OCI-LY1 (cell line): ENCODE measurements at regions not wholly inside any gene's neighbourhood (a gene's known extent, or its start where the extent isn't known, plus 50 kb on each side); places are given as distances from the start of the nearest gene placed in this dataset.

Experiments used
- H2AFZ ChIP-seq: fragments of 200-600 bp; sonication (generic), shearing (Covaris generic); 2 replicates; pipeline ENCODE4 v1.6.0; 2014; ENCODE audit warnings: antibody characterized with exemption, mild to moderate bottlenecking, low read length
- H3F3A ChIP-seq: fragments of 200-600 bp; sonication (generic), shearing (Covaris generic); 2 replicates; pipeline ENCODE4 v1.6.0; 2014; ENCODE audit warnings: mild to moderate bottlenecking, antibody characterized with exemption, low read length, moderate library complexity; ENCODE audit not compliant: insufficient read depth
- H3K27ac ChIP-seq: fragments of 200-600 bp; sonication (generic); 2 replicates; pipeline ENCODE4 v1.5.1; 2014; ENCODE audit warnings: low read length, mixed run types, mild to moderate bottlenecking, low read depth; ENCODE audit not compliant: poor library complexity, severe bottlenecking
- H3K27me3 ChIP-seq: fragments of 200-600 bp; sonication (generic); 2 replicates; pipeline ENCODE4 v1.6.0; 2014; ENCODE audit warnings: antibody characterized with exemption, mild to moderate bottlenecking, low read length, moderate library complexity; ENCODE audit not compliant: insufficient read depth
- H3K36me3 ChIP-seq: fragments of 200-600 bp; sonication (generic); 2 replicates; pipeline ENCODE4 v1.6.1; 2014; ENCODE audit warnings: mild to moderate bottlenecking, antibody characterized with exemption, low read length, moderate library complexity, mixed read lengths; ENCODE audit not compliant: insufficient read depth
- H3K4me1 ChIP-seq: fragments of 200-600 bp; sonication (generic); 2 replicates; pipeline ENCODE4 v1.5.1; 2014; ENCODE audit warnings: mild to moderate bottlenecking, low read length, moderate library complexity; ENCODE audit not compliant: insufficient read depth, severe bottlenecking
- H3K4me2 ChIP-seq: fragments of 200-600 bp; sonication (generic), shearing (Covaris generic); 2 replicates; pipeline ENCODE4 v1.6.1; 2014; ENCODE audit warnings: low read length
- H3K4me3 ChIP-seq: fragments of 200-600 bp; sonication (generic); 2 replicates; pipeline ENCODE4 v1.5.1; 2014; ENCODE audit warnings: low read length, low read depth, mild to moderate bottlenecking, mixed read lengths; ENCODE audit not compliant: poor library complexity, severe bottlenecking
- H3K79me2 ChIP-seq: fragments of 200-600 bp; shearing (Covaris generic); 2 replicates; pipeline ENCODE4 v1.6.1; 2016; ENCODE audit warnings: mixed run types, low read length, mixed read lengths; ENCODE audit not compliant: insufficient read depth
- H3K9ac ChIP-seq: fragments of 200-600 bp; sonication (generic), shearing (Covaris generic); 2 replicates; pipeline ENCODE4 v1.6.1; 2014; ENCODE audit warnings: mild to moderate bottlenecking, low read length, mixed read lengths
- H3K9me2 ChIP-seq: fragments of 200-600 bp; sonication (generic), shearing (Covaris generic); 2 replicates; pipeline ENCODE4 v1.6.1; 2014; ENCODE audit warnings: low read depth, mild to moderate bottlenecking, low read length, mixed read lengths
- H3K9me3 ChIP-seq: fragments of 200-600 bp; shearing (Covaris generic); 2 replicates; pipeline ENCODE4 v1.6.1; 2014; ENCODE audit warnings: low read length, mixed read lengths
- H4K20me1 ChIP-seq: fragments of 200-600 bp; sonication (generic), shearing (Covaris generic); 2 replicates; pipeline ENCODE4 v1.6.0; 2016; ENCODE audit warnings: mild to moderate bottlenecking, low read length; ENCODE audit not compliant: insufficient read depth
- EZH2 ChIP-seq: fragments of 200-600 bp; sonication (generic), shearing (Covaris generic); IDR thresholded peaks from 2 replicates; pipeline ENCODE4 v1.8.0; 2017; ENCODE audit warnings: borderline replicate concordance, mixed run types, mild to moderate bottlenecking, antibody characterized with exemption, low read length, moderate library complexity, mixed read lengths
- TF ChIP-seq, protein P1 (sequence below): fragments of 200-600 bp; sonication (generic), shearing (Covaris generic); IDR thresholded peaks from 2 replicates; pipeline ENCODE4 v1.5.1; 2017; ENCODE audit warnings: mild to moderate bottlenecking, antibody characterized with exemption, low read length, moderate library complexity, mixed read lengths

DNA sequence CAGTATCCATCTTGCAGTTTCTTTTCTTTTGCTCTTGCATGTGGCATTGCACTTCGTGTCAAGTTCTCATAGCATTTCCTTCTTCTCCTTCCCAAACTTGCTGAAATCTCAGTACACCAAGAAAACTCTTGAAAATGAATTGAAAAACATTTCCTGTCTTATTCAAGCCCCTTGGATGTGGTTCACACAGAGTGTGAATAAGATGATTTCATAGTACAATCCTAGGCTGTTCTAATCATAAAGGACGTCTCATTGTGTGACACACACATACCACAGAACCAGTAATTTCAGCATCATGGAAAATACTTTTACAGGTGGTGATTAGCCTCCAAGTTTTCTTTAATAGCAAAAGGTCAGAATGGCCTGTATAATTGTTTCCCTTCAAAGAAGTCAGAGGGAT lies 121.6 kb upstream of the AADACL2 start:
- Histone ChIP-seq H3K27me3 (peaks cover 4% of the 10 kb centered on the region; the same call in 1 of the 2 replicates), H3K9me2 (no peaks in the 10 kb centered on the region), H3K79me2 (no peaks in the 10 kb centered on the region), H3K9me3 (no peaks in the 10 kb centered on the region), H2AFZ (no peak overlapping the region), H4K20me1 (no peaks in the 10 kb centered on the region), H3K36me3 (no peaks in the 10 kb centered on the region), H3K27ac (no peak overlapping the region), H3K4me3 (no peak overlapping the region), H3K4me2 (no peak overlapping the region), H3K4me1 (no peaks in the 10 kb centered on the region), H3K9ac (no peak overlapping the region), H3F3A (no peaks in the 10 kb centered on the region)
- no peak for TF ChIP-seq EZH2
- TF ChIP-seq, protein P1, sequence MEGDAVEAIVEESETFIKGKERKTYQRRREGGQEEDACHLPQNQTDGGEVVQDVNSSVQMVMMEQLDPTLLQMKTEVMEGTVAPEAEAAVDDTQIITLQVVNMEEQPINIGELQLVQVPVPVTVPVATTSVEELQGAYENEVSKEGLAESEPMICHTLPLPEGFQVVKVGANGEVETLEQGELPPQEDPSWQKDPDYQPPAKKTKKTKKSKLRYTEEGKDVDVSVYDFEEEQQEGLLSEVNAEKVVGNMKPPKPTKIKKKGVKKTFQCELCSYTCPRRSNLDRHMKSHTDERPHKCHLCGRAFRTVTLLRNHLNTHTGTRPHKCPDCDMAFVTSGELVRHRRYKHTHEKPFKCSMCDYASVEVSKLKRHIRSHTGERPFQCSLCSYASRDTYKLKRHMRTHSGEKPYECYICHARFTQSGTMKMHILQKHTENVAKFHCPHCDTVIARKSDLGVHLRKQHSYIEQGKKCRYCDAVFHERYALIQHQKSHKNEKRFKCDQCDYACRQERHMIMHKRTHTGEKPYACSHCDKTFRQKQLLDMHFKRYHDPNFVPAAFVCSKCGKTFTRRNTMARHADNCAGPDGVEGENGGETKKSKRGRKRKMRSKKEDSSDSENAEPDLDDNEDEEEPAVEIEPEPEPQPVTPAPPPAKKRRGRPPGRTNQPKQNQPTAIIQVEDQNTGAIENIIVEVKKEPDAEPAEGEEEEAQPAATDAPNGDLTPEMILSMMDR, result no peak

DNA sequence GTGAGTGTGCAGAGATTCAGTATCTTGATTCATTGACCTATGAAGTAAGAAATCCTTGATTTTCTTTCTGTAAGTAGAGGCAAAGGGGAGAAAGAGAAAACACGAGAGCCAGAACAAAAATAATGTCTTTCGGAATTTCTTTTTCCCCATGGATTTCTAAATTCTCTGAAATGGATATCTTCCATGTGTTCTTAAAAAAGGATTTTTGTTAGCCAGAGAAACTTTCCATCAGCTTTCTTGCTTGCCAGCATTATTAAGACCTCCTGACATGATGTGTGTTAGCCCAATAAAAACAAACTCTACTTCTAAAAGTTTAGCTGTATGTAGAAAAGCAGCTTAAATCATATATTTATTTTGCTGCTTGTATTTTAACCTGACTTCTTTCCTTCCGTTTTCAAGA lies 122.3 kb upstream of the AADACL2 start:
- no peak overlapping the region for H2AFZ ChIP-seq
- H3K9me2 ChIP-seq, result no peaks in the 10 kb centered on the region
- no peaks in the 10 kb centered on the region for H3K36me3 ChIP-seq
- H3K9me3 ChIP-seq, result no peaks in the 10 kb centered on the region
- H3K4me2 ChIP-seq, result no peak overlapping the region
- no peaks in the 10 kb centered on the region for H4K20me1 ChIP-seq
- no peak overlapping the region for H3K27ac ChIP-seq
- H3F3A ChIP-seq, result no peaks in the 10 kb centered on the region
- H3K79me2 ChIP-seq, result no peaks in the 10 kb centered on the region
- no peak overlapping the region for H3K4me3 ChIP-seq
- no peaks in the 10 kb centered on the region for H3K4me1 ChIP-seq
- TF ChIP-seq, protein P1, result no peak
- no peak for TF ChIP-seq EZH2
- H3K9ac ChIP-seq, result no peak overlapping the region
- H3K27me3 ChIP-seq, result peaks cover 4% of the 10 kb centered on the region; the same call in 1 of the 2 replicates

DNA sequence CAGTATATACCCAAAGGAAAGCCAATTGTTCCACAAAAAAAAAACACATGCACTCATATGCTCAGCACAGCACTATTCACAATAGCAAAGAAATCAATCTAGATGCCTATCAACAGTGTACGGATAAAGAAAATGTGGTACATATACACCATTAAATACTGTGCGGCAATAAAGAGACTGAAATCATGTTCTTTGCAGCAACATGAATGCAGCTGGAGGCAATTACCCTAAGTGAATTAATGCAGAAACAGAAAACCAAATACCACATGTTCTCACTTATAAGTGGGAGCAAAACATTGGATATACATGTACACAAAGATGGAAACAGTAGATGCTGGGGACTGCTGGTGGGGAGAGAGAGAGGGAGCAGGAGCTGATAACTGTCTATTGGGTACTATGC lies 124.2 kb upstream of the AADACL2 start:
- H3K27ac ChIP-seq, result no peak overlapping the region
- H3K9ac ChIP-seq, result no peak overlapping the region
- no peaks in the 10 kb centered on the region for H3K4me1 ChIP-seq
- no peaks in the 10 kb centered on the region for H3K9me2 ChIP-seq
- H3K36me3 ChIP-seq, result no peaks in the 10 kb centered on the region
- H2AFZ ChIP-seq, result no peak overlapping the region
- no peaks in the 10 kb centered on the region for H4K20me1 ChIP-seq
- TF ChIP-seq, protein P1, result no peak
- no peak for TF ChIP-seq EZH2
- no peak overlapping the region for H3K4me3 ChIP-seq
- H3F3A ChIP-seq, result no peaks in the 10 kb centered on the region
- no peaks in the 10 kb centered on the region for H3K79me2 ChIP-seq
- H3K9me3 ChIP-seq, result no peaks in the 10 kb centered on the region
- no peak overlapping the region for H3K4me2 ChIP-seq
- H3K27me3 ChIP-seq, result peaks cover 4% of the 10 kb centered on the region; the same call in 1 of the 2 replicates
